Astrocyte of the cerebellum (primary cell): ENCODE measurements at regions not wholly inside any gene's neighbourhood (a gene's known extent, or its start where the extent isn't known, plus 50 kb on each side); places are given as distances from the start of the nearest gene placed in this dataset.

Experiments
- DNase-seq: peaks from one replicate; pipeline ENCODE4 v3.0.0-alpha.2; 2011; ENCODE audit warnings: low read depth
- H3K4me3 ChIP-seq: 2 replicates; pipeline ENCODE4 v1.5.1; 2011; ENCODE audit warnings: mild to moderate bottlenecking, low read depth, low read length, moderate library complexity
- CTCF ChIP-seq: IDR thresholded peaks from 2 replicates; pipeline ENCODE4 v1.5.1; 2012; ENCODE audit warnings: low read length, low read depth, moderate library complexity, mild to moderate bottlenecking; ENCODE audit errors: missing control alignments
- in situ Hi-C: cut with HindIII; loops from 2 replicates; pipeline ENCODE4 v1.10.0; 2017; ENCODE audit warnings: low sequenced_read_pairs

- TF ChIP-seq CTCF, result no peak
- in situ Hi-C loops, result no loop called here
- H3K4me3 ChIP-seq, result no peak overlapping the region
- DNase-seq, result no peak
Observed at GRCh38 chr3:190174471-190174870, 53.8 kb upstream of the P3H2 start.

- in situ Hi-C loops, result no loop called here
- TF ChIP-seq CTCF, result no peak
- DNase-seq, result no peak
- no peak overlapping the region for H3K4me3 ChIP-seq
Observed at GRCh38 chr3:190173426-190173825, 52.7 kb upstream of the P3H2 start.

DNA sequence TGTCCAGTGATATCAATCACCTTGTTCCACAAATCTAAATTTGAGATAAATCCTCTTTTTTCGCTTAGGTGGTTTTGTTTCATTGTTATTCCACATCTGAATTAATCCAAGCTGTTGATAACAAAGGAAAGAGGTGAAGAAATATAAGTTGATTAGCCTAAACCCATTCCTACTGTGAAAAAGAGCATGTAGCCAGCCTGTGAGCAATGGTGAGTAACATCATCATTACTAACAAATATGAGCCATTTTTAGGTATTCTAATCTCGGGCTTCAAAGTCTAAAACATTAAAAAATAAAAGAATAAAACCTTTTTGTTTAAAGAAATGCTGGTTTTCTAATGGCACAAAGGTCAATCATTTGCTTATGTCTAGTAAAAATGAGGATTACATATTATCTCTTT is 52.1 kb upstream of the P3H2 start:
- TF ChIP-seq CTCF, result no peak
- in situ Hi-C loops, result no loop called here
- no peak overlapping the region for H3K4me3 ChIP-seq
- no peak for DNase-seq
